Gastrocnemius medialis (tissue), 4 donors: ENCODE measurements at regions not wholly inside any gene's neighbourhood (a gene's known extent, or its start where the extent isn't known, plus 50 kb on each side); places are given as distances from the start of the nearest gene placed in this dataset.

Experiments used
- POLR2A ChIP-seq, 2 donors: fragments of 450-650 bp; IDR thresholded peaks; one replicate each; pipeline ENCODE4 v1.6.1; 2017; ENCODE audit warnings: antibody characterized with exemption in 2 of 2, mild to moderate bottlenecking in 2 of 2, moderate library complexity in 2 of 2
- TF ChIP-seq, protein P1 (sequence below), 5 experiments: fragments of 450-650 bp in 3 of 5; fragments of 200-600 bp in 2 of 5; sonication (generic) in 2 of 5; IDR thresholded peaks in 4 of 5; conservative IDR thresholded peaks in 1 of 5; 1 replicate in 4 of 5; 2 replicates in 1 of 5; pipeline ENCODE4 v1.5.1; 2016 to 2019; ENCODE audit warnings: antibody characterized with exemption in 5 of 5, mild to moderate bottlenecking in 3 of 5, moderate library complexity in 3 of 5

DNA sequence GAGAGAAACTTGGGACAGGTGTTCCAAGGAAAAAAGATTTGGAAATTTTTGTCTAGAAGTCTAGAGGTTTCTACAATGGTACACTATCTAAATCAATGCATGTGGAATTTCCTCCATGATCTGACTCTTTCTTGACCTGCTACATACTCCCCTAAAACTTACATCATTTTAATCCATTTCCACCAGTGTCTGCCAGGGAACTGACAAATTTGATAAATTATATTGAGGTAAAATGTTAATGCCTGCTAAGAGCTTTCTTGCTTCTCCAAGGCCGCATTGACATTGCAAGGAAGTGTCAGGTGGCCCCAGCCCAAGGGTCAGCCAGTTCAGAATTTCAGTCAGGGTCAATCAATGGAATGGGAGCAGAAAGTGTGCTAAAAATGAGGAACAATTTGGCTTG lies 163.4 kb upstream of the FBXL17 start:
- TF ChIP-seq, protein P1, sequence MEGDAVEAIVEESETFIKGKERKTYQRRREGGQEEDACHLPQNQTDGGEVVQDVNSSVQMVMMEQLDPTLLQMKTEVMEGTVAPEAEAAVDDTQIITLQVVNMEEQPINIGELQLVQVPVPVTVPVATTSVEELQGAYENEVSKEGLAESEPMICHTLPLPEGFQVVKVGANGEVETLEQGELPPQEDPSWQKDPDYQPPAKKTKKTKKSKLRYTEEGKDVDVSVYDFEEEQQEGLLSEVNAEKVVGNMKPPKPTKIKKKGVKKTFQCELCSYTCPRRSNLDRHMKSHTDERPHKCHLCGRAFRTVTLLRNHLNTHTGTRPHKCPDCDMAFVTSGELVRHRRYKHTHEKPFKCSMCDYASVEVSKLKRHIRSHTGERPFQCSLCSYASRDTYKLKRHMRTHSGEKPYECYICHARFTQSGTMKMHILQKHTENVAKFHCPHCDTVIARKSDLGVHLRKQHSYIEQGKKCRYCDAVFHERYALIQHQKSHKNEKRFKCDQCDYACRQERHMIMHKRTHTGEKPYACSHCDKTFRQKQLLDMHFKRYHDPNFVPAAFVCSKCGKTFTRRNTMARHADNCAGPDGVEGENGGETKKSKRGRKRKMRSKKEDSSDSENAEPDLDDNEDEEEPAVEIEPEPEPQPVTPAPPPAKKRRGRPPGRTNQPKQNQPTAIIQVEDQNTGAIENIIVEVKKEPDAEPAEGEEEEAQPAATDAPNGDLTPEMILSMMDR (IDR thresholded peaks at IDR 0.05 in 4 of 5, conservative IDR thresholded peaks at IDR 0.05 in 1 of 5) = no peak
- no peak for TF ChIP-seq POLR2A (IDR thresholded peaks at IDR 0.05)
